SHP77 (cell line): ENCODE measurements at regions not wholly inside any gene's neighbourhood (a gene's known extent, or its start where the extent isn't known, plus 50 kb on each side); places are given as distances from the start of the nearest gene placed in this dataset.
"Not testable (repeated sequence)": the region's sequence is repeated elsewhere in the genome, so short reads cannot be mapped to it uniquely, and the experiment has no call there.

Source experiments
- DNase-seq, 2 experiments: peaks; one replicate each; lab custom pipeline; 2025; lab: John Stamatoyannopoulos, UW

GRCh38 chr9:108041551-108041950 is 552.0 kb upstream of the KLF4 start:
- no peak for DNase-seq

DNA sequence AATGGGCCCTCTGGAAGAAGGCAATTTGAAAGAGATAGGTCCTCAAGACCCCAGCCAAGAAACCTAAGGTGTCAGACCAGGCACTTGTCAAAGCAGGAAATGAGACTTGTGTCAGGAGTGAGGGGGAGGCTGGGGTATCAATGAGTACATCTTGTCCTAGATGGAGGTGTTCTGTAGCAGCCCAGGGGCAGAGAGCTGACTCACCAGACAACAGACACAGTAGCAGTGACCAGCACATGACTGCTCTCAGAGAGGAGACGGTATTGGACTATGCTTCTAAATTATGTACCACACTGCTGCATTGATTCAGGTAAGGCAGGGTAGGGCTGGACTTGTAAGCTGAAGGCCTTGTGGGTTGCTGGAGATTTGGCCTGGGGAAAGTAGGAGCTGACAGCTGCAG is 551.2 kb upstream of the KLF4 start:
- no peak for DNase-seq

DNA sequence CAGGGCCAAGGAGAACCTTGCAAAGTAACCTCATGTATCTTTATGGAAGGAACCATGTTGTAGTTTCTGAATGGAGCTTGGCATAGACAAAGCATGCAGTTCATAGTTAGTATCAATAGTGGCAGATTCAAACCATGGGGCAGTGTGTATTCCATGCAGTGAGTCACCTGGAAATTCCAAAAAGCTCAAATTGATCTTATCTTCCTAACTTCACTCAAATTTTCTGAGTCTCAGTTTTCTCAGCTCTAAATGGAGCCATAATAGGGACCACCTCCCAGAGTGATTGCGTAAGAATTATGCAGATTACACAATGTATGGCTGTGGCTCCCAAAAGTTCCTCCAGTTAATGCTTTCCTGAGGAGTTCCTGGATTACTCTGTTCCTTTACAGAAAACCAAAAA is 549.9 kb upstream of the KLF4 start:
- no peak for DNase-seq

- no peak for DNase-seq
Measured at GRCh38 chr9:108039012-108039411, 549.4 kb upstream of the KLF4 start.

GRCh38 chr9:108035487-108035886 is 545.9 kb upstream of the KLF4 start:
- DNase-seq, result no peak

DNA sequence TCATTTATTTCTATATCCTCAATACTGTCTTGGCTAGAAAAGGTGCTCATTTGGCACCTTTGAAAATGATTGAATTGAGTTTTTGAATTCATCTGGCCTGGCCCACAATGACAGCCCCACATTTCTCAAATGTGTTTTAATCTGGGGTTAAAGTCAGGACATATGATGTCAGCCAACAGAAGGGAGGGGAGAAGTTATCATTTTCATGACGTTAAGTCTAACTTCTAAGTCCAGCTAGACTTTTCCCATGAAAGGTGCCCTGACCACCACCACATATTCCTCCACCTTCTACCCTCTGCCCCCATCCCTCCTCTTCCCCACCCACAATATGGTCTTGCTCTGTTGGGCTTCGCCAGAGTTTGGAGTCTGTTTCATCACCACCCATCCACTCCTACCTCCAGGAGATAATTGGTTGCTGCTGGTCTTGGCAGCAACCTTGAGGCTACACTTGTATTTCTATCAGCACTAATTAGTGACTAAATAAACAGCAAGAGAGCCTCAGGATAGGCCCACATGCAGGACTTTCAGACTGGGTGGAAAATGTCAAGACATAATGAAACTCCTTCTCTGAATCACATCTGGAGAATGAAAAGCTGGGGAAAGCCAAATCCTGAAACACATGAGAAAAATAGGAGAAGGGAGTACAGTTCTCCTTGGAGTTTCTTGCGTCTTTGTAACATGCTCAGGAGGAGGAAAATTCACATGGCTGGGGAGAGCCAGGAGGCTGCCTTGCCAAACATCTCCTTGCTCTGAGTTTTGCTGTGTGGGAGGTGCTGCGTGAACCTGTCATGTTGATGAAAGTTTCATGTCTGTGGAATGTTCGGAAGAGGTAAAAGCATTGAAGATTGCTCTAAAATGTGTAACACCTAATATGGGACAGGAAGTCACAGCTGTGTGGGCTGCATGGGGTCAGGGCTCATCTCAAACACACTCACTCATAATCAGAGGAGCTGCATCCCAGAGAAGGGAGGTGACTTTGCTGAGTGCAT is 544.7 kb upstream of the KLF4 start:
- no peak for DNase-seq

- not testable (repeated sequence) for DNase-seq
Measured at GRCh38 chr9:108032079-108032478, 542.5 kb upstream of the KLF4 start.

DNA sequence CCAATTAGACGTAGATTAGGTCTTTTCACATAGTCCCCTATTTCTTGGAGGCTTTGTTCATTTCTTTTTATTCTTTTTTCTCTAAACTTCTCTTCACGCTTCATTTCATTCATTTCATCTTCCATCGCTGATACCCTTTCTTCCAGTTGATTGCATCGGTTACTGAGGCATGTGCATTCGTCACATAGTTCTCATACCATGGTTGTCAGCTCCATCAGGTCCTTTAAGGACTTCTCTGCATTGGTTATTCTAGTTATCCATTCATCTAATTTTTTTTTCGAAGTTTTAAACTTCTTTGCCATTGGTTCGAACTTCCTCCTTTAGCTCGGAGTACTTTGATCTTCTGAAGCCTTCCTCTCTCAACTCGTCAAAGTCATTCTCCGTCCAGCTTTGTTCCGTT is 541.7 kb upstream of the KLF4 start:
- DNase-seq, result not testable (repeated sequence)

- not testable (repeated sequence) for DNase-seq
Measured at GRCh38 chr9:108026718-108027117, 537.1 kb upstream of the KLF4 start.

DNA sequence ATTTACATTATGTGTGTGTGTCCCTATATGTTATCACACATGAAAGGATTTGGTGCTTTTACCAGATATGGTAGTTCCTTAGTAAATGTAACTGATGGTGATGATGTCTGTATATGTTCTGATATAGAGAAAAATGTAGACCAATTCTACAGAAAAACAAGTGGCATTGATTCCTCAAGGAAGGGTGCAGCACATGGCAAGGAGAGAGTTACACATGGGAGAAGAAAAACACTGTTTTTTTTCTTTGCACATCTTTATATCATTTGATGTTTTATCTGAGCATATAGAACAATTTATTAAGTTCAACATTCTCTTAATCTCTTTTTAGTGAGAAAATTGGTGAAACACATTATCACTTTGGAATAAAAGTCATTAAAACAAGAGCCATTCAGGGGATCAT is 535.0 kb upstream of the KLF4 start:
- no peak for DNase-seq

DNA sequence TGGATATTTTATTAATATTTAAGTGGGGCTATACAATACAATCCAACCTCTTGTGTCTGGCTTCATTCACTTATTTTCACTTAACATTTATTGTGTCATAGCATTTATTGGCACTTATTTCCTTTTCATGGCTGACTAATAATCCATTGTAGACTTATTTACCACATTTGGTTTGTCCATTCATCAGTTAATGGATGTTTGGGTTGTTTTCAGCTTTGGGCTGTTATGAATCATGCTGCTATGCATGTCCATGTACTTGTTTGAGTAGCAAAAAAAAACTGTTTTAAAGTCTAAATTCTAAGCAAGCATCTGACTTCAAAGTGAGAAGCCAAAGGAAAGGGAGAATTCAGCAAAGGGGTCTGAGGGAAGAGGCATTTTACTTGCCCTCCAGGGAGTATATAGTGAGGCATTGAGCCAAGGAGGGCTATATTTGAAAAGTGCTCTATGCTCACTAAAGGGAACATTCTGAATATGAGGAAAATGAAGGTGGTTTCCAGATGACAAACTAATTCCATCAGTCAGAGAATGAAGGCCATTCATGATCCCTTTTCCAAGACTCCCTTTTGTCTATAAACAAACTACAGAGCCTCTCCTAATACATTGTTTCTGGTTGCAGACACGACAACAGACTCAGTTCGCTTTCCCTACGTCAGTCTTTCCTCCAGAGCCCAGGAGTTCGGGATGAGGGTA is 532.8 kb upstream of the KLF4 start:
- DNase-seq, result no peak

DNA sequence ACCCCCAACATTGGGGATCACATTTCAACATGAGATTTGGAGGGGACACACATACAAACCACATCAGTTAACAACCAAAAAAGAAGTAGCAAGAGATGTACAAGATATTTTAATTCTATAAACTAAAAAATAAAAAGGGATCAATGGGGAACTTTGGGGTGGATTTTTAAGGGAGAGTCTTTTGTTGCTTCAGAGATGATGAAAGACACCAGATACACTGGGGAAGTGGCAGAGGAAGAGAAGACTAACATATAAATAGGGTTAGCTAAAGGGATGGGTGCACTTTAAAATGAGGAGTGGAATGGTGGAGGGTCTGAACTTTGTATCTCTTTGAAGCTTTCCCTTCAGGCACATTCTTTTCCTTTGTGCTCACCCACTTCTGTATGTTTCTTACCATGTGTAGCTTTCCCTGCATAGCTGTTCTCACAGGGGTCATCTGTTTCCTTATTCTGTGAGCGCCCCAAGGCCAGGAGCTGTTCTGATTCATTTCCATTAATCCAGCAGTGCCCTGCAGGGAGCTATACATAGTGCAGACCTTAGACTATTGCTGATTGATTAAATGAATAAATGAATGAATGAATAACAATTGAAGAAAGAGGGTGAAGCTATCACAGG is 531.6 kb upstream of the KLF4 start:
- DNase-seq, result no peak

- no peak for DNase-seq
Measured at GRCh38 chr9:108019821-108020220, 530.3 kb upstream of the KLF4 start.

DNA sequence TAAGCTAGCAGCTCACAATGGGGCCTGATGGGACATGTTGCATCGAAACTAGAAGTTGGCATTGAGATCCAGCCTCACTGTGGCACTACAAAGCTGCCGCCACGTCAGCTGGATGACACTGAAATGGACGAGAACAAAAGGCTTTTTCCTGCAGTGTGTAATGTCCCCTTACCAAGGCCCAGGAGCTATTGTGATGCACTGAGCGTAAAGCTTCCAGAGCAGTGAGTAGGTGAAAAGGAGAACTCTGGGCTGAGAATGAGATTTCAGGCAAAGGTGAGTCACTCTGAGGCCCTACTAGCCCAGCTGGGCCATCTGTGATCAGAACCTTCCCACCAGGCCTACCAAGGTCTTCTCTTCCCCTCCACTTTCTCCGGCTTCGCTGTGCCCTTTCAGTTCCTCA is 528.1 kb upstream of the KLF4 start:
- no peak for DNase-seq

- no peak for DNase-seq
Measured at GRCh38 chr9:108016446-108016845, 526.9 kb upstream of the KLF4 start.

GRCh38 chr9:108015690-108016089 is 526.1 kb upstream of the KLF4 start:
- DNase-seq, result no peak

DNA sequence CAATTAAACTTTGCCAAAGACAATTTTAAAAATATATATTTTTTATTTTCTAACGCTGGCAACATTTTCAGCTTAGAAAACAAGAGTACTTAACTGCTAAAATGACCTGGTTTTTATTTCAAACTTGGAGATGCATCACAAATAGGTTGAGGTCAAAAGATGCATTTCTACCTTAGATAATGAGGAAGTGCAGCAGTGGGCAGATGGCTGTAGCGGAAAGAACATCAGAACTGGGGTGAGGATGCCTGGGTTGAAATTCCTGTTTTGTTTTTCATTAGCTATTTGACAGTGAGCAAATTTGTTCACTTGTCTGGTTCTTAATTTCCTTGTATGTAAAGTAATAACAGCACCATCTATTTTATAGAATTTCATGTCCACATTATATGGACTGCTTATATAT is 524.8 kb upstream of the KLF4 start:
- no peak for DNase-seq

DNA sequence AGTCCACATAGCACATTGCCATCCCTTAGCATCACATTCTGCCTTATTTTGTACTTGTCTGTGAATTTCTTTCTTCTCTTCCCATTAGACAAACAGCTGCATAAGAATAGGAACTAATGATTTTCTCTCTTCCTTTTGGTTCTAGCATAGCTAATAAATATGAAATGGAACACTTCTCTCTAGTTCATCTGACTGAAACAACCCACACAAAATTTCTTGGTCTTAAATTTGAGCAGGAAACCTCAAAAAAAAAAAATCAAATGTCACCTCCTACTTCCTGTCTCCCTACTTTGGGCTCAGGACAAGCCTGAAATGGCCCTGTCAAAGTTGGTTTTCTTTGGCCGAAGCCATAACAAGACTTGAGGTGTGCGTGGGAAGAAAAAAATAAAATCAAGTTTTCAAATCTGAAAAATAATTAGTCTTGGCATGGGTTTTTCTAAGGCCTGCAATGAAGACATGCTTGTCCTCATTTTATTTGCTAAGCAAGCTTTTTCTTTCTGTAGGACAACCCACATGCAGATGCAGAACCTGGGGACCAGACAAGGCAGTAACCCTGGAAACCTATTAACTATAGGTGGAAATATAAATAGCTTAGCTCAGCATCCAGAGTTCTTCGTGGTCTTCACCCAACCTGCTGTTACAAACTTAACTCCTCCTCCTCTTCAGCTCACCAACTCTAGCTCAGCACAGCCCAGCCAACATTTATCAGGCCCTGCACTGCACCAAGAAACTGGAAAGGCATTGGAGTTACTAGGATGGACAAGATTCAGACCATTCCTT is 523.5 kb upstream of the KLF4 start:
- no peak for DNase-seq

DNA sequence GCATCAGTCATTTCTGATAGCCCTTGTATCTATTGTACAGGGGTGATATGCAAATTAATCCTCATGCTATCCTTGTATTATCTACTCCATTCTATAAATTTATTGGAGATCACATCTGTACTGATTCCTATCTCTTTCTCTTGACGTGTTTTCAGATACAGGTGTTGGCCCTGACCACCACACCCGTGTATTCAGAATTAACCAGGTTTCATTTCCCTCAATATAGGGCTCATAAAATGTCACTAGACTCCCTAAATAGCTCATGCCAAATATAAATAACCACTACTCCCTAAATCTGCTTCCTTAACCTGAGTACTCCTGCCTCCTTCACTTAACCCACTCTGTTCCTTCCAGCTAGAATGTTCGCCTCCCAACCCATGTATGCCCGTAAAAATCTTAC is 522.8 kb upstream of the KLF4 start:
- DNase-seq, result no peak

GRCh38 chr9:108003526-108003925 is 514.0 kb upstream of the KLF4 start:
- DNase-seq, result no peak

- DNase-seq, result no peak
Measured at GRCh38 chr9:108002371-108002956, 512.9 kb upstream of the KLF4 start.

- DNase-seq, result no peak
Measured at GRCh38 chr9:108001237-108001636, 511.7 kb upstream of the KLF4 start.
